ENCODE measurements at regions not wholly inside any gene's neighbourhood (a gene's known extent, or its start where the extent isn't known, plus 50 kb on each side); places are given as distances from the start of the nearest gene placed in this dataset.

DNA sequence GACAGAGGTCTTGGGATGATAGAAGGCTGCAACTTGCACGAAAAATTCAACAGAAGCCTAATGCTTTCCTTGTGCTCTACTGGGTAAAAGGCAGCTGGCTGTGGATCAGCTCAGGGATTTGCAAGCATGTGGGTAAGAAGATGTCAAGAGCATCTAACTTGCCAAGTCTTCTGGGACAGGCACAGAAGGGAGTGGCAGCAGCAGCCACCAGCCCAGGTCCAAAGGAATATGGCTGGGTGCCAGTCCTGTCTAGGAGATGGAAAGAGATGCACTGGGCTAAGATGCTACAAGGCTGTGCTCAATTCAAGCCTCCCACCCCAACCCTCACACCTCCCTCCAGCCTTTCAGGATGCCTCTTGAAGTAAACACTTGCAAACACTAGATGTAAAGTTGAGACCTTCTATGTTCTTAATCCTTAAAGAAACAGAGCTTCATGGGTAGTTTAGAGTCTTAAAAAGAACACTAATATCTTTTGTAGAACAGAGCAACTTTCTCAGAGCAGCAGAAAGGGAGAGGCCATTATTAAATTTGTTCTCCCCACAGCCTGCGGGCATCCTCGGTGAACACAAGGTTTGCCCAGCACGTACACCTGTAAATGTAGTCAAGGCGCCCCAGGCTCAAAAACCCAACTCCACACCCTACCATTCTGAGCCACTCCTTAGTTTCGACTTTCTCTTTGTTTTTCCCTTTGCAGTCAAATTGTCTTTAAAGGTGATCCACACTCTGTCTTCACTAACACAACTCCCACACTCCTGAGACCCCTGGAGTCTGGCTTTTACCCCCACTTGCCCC, 64.6 kb upstream of the BCAR3 start:
- no peak for DNase-seq

DNA sequence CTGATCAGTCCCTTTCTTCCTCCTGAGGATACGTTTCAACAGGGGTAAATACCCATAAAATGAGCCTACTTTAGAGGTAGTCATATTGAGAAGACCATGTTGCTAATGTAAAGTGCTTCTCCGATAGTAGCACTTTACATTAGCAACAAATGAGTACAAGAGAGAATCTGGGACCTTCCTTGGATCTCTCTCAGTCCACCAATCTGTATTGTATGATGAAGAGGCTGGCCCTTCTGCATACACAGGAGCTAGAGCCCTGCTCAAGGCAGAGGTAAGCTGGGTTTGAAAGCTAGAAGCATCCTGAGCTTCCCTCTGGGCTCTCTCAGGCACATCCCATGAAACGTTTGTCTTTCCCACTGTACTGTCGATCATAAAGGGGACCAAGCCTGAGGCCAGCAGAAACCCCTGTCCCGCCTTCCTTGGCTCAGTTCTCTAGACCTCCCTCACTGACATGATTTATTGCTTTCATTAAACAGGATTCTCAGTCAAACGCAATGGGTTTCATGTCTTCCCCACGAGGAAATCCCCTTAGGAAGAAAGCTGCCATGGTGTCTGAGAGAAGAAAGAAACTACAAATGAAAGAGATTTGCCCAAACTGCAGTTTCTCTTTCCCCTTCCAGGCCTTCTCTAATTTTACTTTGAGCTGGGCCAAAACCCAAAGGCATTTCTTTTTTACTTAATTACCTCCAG, 62.8 kb upstream of the BCAR3 start:
- DNase-seq = no peak

DNA sequence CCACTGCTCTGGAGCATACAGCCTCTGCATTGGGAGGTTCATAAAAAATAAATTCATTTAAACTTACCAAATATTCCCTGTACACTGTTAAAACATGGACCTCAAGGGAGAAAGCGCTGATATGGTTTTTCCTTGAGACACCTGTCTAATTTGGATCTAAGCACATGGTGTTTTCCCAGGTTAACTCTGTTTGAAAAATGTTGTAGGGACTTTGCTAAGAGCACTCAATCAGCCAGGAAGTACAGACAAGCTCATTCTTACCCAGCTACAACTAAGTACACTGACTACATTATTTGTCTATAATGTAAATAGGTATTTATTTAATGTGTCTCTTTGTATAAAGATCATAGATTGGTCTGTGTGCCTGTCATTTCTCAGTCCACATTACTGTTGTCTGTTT, 61.8 kb upstream of the BCAR3 start:
- no peak for DNase-seq

DNA sequence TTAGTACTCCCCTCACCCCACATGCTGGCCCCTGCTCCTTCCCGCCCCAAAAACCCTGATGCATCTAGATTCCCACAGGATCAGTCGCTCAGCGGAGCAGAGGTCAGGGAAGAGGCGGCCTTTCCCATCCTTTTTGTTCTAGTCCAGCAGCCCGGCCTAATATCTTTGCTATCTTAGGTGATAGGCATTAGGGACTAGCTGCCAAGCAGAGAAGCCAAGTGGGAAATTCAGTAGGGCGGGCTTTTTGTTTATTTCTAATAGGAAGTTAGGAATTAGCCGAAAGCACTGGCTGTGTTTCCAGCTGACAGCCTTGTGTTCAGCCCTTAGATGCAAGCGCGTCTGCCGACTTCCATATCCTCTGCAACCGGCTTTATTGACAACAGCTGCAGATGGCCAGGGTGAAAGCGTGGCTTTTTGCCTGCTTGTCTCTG, 59.0 kb upstream of the BCAR3 start:
- DNase-seq = peak in 1 of 58 donors; percentile 8

DNA sequence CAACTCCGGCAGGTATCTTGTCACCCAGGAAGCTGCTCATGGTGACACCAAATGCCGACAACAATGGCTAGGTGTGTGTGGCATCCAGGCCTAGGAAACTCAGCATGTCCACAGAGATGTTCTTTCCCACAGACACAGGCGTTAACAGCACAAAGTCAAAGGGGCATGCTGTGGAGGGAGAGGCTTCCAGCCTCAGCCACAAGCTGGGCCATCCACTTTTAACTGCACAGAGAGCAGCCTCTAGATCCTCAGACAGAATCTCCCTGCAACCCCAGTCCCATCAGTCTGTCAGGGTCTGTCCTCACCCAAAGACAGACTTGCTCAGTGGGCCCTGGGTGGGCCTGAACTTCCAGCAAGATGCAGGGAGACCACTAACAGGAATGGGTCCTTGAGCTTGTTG, 58.5 kb upstream of the BCAR3 start:
- no peak for DNase-seq

DNA sequence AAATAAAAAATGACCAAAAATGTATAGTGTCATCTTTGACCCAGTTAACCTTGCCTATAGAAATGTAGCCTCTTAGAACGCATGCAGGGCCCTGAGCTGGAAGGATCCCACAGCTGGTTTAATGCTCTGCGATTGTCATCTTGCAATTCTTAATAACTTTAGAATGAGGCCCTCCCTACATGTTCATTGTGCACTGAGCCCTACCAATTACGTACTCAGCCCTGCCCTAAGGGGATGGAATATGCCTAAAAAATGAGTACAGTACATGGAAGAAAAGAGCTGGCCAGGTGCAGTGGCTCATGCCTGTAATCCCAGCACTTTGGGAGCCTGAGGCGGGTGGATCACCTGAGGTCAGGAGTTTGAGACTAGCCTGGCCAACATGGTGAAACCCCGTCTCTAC, 57.8 kb upstream of the BCAR3 start:
- DNase-seq = no peak

DNA sequence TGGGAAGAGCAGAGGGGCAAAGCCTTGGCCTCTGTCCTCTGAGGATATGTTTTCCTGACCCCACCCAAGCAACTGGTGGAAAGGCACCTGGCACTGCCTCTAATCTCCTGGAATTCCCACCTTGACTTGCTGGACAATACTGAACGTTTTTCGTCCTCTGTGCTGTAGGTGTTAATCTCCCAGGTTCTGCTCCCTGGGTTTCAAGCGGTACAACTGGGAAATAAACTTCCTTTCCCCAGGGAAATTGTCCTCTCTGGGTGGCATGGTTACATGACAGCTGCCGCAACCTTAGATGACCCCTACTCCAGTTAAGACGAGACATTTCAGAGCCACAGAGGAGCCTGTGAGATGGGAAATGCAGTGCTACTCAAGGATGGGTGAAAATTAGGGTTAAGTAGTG, 57.3 kb upstream of the BCAR3 start:
- no peak for DNase-seq

DNA sequence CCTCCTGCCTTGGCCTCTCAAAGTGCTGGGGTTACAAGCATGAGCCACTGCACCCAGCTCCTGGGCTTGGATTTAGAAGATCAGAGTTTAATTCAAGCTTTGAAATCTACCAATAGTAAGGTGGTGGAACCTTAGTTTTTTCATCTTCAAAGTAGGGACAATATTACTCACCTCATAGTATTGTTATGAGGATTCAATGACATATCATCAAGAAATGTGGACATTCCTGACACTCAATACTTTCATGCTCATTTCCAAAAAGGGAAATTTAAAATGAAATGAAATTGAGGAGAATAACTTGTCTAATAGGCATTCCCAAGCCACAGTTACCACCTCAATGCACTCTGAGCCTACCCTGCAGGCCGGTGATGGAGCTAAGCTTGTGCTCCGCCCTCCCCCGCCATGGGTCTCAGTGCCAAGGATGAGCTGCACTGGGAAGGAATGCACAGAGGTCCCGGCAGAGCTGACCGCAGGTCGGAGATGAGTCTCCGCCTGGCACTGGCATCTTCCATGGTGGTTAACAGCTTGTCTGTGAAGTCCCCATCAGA, 56.5 kb upstream of the BCAR3 start:
- no peak for DNase-seq

DNA sequence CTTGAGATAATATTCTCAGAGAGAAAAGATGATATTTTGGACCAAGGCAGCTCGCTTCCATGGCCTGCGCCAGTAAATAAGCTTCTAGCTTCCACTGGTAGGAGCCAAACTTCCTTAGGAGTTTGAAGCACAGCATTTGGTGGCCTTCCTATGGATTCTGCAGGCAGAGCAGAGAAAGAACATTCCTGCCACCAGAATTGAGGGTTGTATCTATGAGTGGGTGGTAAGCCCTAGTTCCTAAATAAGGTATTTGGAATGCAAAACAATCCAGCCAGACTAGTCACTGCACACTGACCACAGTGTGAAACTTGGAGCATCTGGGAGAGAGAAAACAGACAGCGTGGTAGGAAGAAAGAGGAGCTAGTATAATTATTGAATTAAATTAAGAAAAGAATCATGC, 54.1 kb upstream of the BCAR3 start:
- DNase-seq = peak in 1 of 58 donors; percentile 30

DNA sequence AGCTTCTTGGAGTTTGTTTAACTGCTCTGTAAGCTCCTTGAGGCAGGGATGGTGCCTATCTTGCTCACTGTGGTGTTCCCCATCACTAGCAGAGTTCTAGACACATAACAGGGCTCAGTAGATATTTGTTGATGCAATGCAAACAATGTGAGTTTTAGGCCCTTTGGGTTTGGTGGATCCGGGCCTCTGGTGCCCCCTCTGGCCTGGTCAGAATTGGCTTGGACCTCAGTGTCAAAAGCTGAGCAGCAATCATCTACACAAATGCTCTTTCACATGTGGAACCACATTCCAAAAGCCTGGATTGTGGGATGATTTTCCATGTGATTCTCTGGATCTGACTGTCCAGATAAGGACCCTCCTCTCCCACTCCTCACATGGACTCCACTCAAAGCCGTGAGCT, 53.4 kb upstream of the BCAR3 start:
- DNase-seq = no peak

DNA sequence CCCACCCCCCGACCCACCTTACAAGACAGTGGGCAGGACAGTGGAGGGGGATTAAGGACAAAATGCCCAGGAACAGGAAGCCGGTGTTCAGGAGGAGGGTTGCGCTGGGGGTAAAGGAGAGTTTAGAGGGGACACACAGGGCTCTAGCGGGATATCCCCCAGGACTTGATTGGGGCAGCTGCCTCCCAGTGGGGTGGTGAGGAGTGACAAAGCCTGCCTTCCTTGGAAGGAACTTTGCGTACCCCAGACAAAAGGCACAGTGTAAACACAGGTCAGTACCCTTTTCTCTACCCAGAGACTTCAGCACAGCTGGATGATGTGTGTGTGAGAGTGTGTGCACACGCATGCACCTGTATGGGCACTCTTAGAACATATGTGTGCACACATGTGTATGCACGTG, 51.7 kb upstream of the BCAR3 start:
- DNase-seq = no peak

DNA sequence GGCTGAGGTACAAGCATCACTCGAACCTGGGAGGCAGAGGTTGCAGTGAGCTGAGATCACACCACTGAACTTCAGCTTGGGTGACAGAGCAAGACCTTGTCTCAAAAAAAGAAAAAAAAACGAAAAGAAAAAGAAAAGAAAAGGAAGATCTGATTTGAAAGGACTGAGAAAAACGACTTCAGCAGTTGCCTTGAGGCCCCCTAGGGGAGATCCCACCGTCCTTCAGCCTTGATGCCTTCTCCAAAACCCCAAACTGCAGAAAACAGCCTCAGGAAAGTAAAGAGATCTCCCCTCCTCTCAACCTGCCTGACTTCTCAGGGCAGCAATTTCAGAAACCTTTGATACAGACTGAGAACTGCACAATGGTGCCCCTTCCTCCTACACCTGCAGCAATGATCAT, 50.9 kb upstream of the BCAR3 start:
- DNase-seq = no peak
